OCI-LY3 (cell line): ENCODE measurements at regions not wholly inside any gene's neighbourhood (a gene's known extent, or its start where the extent isn't known, plus 50 kb on each side); places are given as distances from the start of the nearest gene placed in this dataset.

ENCODE experiments used
- H2AFZ ChIP-seq: fragments of 200-600, 300-600 bp; shearing (Covaris generic); 2 replicates; pipeline ENCODE4 v1.6.0; 2014; ENCODE audit warnings: antibody characterized with exemption, low read depth, low read length
- H3K27ac ChIP-seq: fragments of 200-600, 300-600 bp; sonication (generic); 2 replicates; pipeline ENCODE4 v1.5.1; 2014; ENCODE audit warnings: mild to moderate bottlenecking, low read length, moderate library complexity, mixed read lengths
- H3K27me3 ChIP-seq: fragments of 200-600, 300-600 bp; sonication (generic); 2 replicates; pipeline ENCODE4 v1.6.1; 2014; ENCODE audit warnings: low read depth, low read length, mixed read lengths
- H3K36me3 ChIP-seq: fragments of 200-600, 300-600 bp; sonication (generic); replicated peaks from 2 replicates; pipeline ENCODE3; 2014; ENCODE audit warnings: low read depth, low read length, mixed read lengths
- H3K4me1 ChIP-seq: fragments of 300-600, 200-600 bp; sonication (generic); 2 replicates; pipeline ENCODE4 v1.6.1; 2014; ENCODE audit warnings: low read length, mixed read lengths
- H3K4me2 ChIP-seq: fragments of 200-600, 300-600 bp; sonication (generic); 2 replicates; pipeline ENCODE4 v1.6.1; 2014; ENCODE audit warnings: low read length, mixed read lengths
- H3K4me3 ChIP-seq: fragments of 300-600, 200-600 bp; sonication (generic); 2 replicates; pipeline ENCODE4 v1.5.1; 2014; ENCODE audit warnings: antibody characterized with exemption, mild to moderate bottlenecking, low read length, moderate library complexity
- H3K79me2 ChIP-seq: fragments of 300-600, 200-600 bp; shearing (Covaris generic); 2 replicates; pipeline ENCODE4 v1.6.1; 2014; ENCODE audit warnings: mild to moderate bottlenecking, low read length, mixed read lengths
- H3K9ac ChIP-seq: fragments of 300-600, 200-600 bp; shearing (Covaris generic); 2 replicates; pipeline ENCODE4 v1.6.0; 2014; ENCODE audit warnings: mild to moderate bottlenecking, low read length, moderate library complexity
- H3K9me3 ChIP-seq: fragments of 200-600, 300-600 bp; shearing (Covaris generic); 2 replicates; pipeline ENCODE4 v1.6.1; 2014; ENCODE audit warnings: low read length, mixed read lengths; ENCODE audit not compliant: insufficient read depth
- H4K20me1 ChIP-seq: fragments of 200-600, 300-600 bp; sonication (generic); 2 replicates; pipeline ENCODE4 v1.6.1; 2016; ENCODE audit warnings: low read length, mixed read lengths; ENCODE audit not compliant: insufficient read depth
- CTCF ChIP-seq: fragments of 200-600, 300-600 bp; sonication (generic); IDR thresholded peaks from 2 replicates; pipeline ENCODE4 v1.5.1; 2014; ENCODE audit warnings: antibody characterized with exemption, low read length, low read depth
- EZH2phosphoT487 ChIP-seq: fragments of 200-600 bp; shearing (Covaris generic); IDR thresholded peaks from 2 replicates; pipeline ENCODE4 v1.6.1; 2018; ENCODE audit warnings: antibody characterized with exemption, mixed run types, low read depth

- H3K27me3 ChIP-seq, result no peaks in the 10 kb centered on the region
- H2AFZ ChIP-seq, result no peak overlapping the region
- H3K9ac ChIP-seq, result no peak overlapping the region
- no peaks in the 10 kb centered on the region for H3K79me2 ChIP-seq
- H3K9me3 ChIP-seq, result no peaks in the 10 kb centered on the region
- H3K27ac ChIP-seq, result no peak overlapping the region
- H3K4me1 ChIP-seq, result no peaks in the 10 kb centered on the region
- H3K4me2 ChIP-seq, result no peak overlapping the region
- H4K20me1 ChIP-seq, result no peaks in the 10 kb centered on the region
- no peaks in the 10 kb centered on the region for H3K36me3 ChIP-seq
- TF ChIP-seq EZH2phosphoT487 (no peak), CTCF (no peak)
- H3K4me3 ChIP-seq, result no peak overlapping the region
Observed at GRCh38 chr2:118716102-118716501, 131.3 kb downstream of the EN1 start.

- H2AFZ ChIP-seq, result no peak overlapping the region
- no peak for TF ChIP-seq EZH2phosphoT487
- H3K9ac ChIP-seq, result no peak overlapping the region
- H3K79me2 ChIP-seq, result no peaks in the 10 kb centered on the region
- H3K4me3 ChIP-seq, result no peak overlapping the region
- H3K9me3 ChIP-seq, result no peaks in the 10 kb centered on the region
- no peak overlapping the region for H3K4me2 ChIP-seq
- no peaks in the 10 kb centered on the region for H3K4me1 ChIP-seq
- no peak overlapping the region for H3K27ac ChIP-seq
- no peaks in the 10 kb centered on the region for H3K36me3 ChIP-seq
- H4K20me1 ChIP-seq, result no peaks in the 10 kb centered on the region
- H3K27me3 ChIP-seq, result no peaks in the 10 kb centered on the region
Observed at GRCh38 chr2:118714118-118714517, 133.3 kb downstream of the EN1 start.

- Histone ChIP-seq H3K9ac (no peak overlapping the region), H3K9me3 (no peaks in the 10 kb centered on the region), H3K27me3 (no peaks in the 10 kb centered on the region), H2AFZ (no peak overlapping the region), H3K79me2 (no peaks in the 10 kb centered on the region), H3K4me3 (no peak overlapping the region), H4K20me1 (no peaks in the 10 kb centered on the region), H3K27ac (no peak overlapping the region), H3K36me3 (no peaks in the 10 kb centered on the region), H3K4me1 (no peaks in the 10 kb centered on the region), H3K4me2 (no peak overlapping the region)
- no peak for TF ChIP-seq CTCF
- no peak for TF ChIP-seq EZH2phosphoT487
Observed at GRCh38 chr2:118711603-118712002, 135.8 kb downstream of the EN1 start.

GRCh38 chr2:118710481-118710880, 137.0 kb downstream of the EN1 start:
- Histone ChIP-seq H3K36me3 (no peaks in the 10 kb centered on the region), H3K27me3 (no peaks in the 10 kb centered on the region), H3K27ac (no peak overlapping the region), H3K9ac (no peak overlapping the region), H3K4me3 (no peak overlapping the region), H3K4me2 (no peak overlapping the region), H2AFZ (no peak overlapping the region), H3K9me3 (no peaks in the 10 kb centered on the region), H3K79me2 (no peaks in the 10 kb centered on the region), H4K20me1 (no peaks in the 10 kb centered on the region), H3K4me1 (no peaks in the 10 kb centered on the region)
- TF ChIP-seq EZH2phosphoT487 (no peak), CTCF (no peak)

- no peak for TF ChIP-seq EZH2phosphoT487
- no peak for TF ChIP-seq CTCF
- no peak overlapping the region for H3K4me2 ChIP-seq
- no peak overlapping the region for H3K27ac ChIP-seq
- H4K20me1 ChIP-seq, result no peaks in the 10 kb centered on the region
- no peak overlapping the region for H2AFZ ChIP-seq
- H3K9ac ChIP-seq, result no peak overlapping the region
- H3K9me3 ChIP-seq, result no peaks in the 10 kb centered on the region
- no peak overlapping the region for H3K4me3 ChIP-seq
- no peaks in the 10 kb centered on the region for H3K79me2 ChIP-seq
- H3K4me1 ChIP-seq, result no peaks in the 10 kb centered on the region
- H3K27me3 ChIP-seq, result 0 out of 2 replicates have a peak, but pooled peaks cover 1% of the 10 kb centered on the region
- H3K36me3 ChIP-seq, result no peaks in the 10 kb centered on the region
Observed at GRCh38 chr2:118709786-118710185, 137.7 kb downstream of the EN1 start.
